GM13977 (cell line): ENCODE measurements at regions not wholly inside any gene's neighbourhood (a gene's known extent, or its start where the extent isn't known, plus 50 kb on each side); places are given as distances from the start of the nearest gene placed in this dataset.

Experiments used
- DNase-seq: peaks from one replicate; pipeline ENCODE4 v3.0.0; 2012; ENCODE audit warnings: low spot score
- CTCF ChIP-seq: IDR thresholded peaks from 2 replicates; pipeline ENCODE4 v1.5.1; 2012; ENCODE audit warnings: mild to moderate bottlenecking, control low read depth; ENCODE audit not compliant: insufficient read depth; ENCODE audit errors: extremely low read depth, missing control alignments
- in situ Hi-C: fragments of 300-500 bp; cut with MboI; formaldehyde crosslinking; loops from one replicate; pipeline ENCODE4 v1.12.0; 2022; ENCODE audit warnings: low sequenced_read_pairs, low pct_unique_long_range_greater_than_20kb, mixed read lengths, inconsistent platforms; ENCODE audit not compliant: unreplicated experiment

GRCh38 chr15:66999046-66999968 lies 66.1 kb upstream of the SMAD3 start:
- no peak for TF ChIP-seq CTCF
- in situ Hi-C loops = no loop called here
- no peak for DNase-seq

GRCh38 chr15:67000896-67001295 lies 64.5 kb upstream of the SMAD3 start:
- in situ Hi-C loops = no loop called here
- DNase-seq = no peak
- no peak for TF ChIP-seq CTCF

GRCh38 chr15:67002368-67002767 lies 63.0 kb upstream of the SMAD3 start:
- DNase-seq = no peak
- in situ Hi-C loops = no loop called here
- TF ChIP-seq CTCF = no peak

GRCh38 chr15:67003586-67003985 lies 61.8 kb upstream of the SMAD3 start:
- no peak for TF ChIP-seq CTCF
- in situ Hi-C loops = no loop called here
- DNase-seq = no peak

- DNase-seq = peak; percentile 50
- TF ChIP-seq CTCF = no peak
- in situ Hi-C loops = no loop called here
These were observed 61.3 kb upstream of the SMAD3 start for GRCh38 chr15:67004142-67004541.

GRCh38 chr15:67005294-67005996 lies 60.0 kb upstream of the SMAD3 start:
- in situ Hi-C loops = no loop called here
- no peak for DNase-seq
- TF ChIP-seq CTCF = no peak
